HG03442 (cell line): ENCODE measurements at regions not wholly inside any gene's neighbourhood (a gene's known extent, or its start where the extent isn't known, plus 50 kb on each side); places are given as distances from the start of the nearest gene placed in this dataset.

Experiments used
- ATAC-seq: cut with Tn5 transposase; IDR thresholded peaks from one replicate; pipeline ENCODE4 v1.9.1; 2021; ENCODE audit warnings: mild to moderate bottlenecking, moderate library complexity; ENCODE audit not compliant: unreplicated experiment

- no peak for ATAC-seq
Measured at GRCh38 chr12:67112586-67112985, 156.6 kb upstream of the CAND1 start.

GRCh38 chr12:67116134-67116533 lies 153.0 kb upstream of the CAND1 start:
- ATAC-seq, result no peak

GRCh38 chr12:67122584-67122983 lies 146.6 kb upstream of the CAND1 start:
- no peak for ATAC-seq

- no peak for ATAC-seq
Measured at GRCh38 chr12:67137256-67137655, 131.9 kb upstream of the CAND1 start.

GRCh38 chr12:67141296-67142018 lies 127.7 kb upstream of the CAND1 start:
- ATAC-seq, result no peak

- no peak for ATAC-seq
Measured at GRCh38 chr12:67145692-67146091, 123.5 kb upstream of the CAND1 start.

GRCh38 chr12:67147030-67147429 lies 122.1 kb upstream of the CAND1 start:
- no peak for ATAC-seq

- ATAC-seq, result no peak
Measured at GRCh38 chr12:67147447-67147846, 121.7 kb upstream of the CAND1 start.

GRCh38 chr12:67148265-67148664 lies 120.9 kb upstream of the CAND1 start:
- no peak for ATAC-seq

- ATAC-seq, result no peak
Measured at GRCh38 chr12:67151886-67152285, 117.3 kb upstream of the CAND1 start.

GRCh38 chr12:67152451-67152850 lies 116.7 kb upstream of the CAND1 start:
- no peak for ATAC-seq

- ATAC-seq, result no peak
Measured at GRCh38 chr12:67154901-67155300, 114.3 kb upstream of the CAND1 start.

GRCh38 chr12:67155863-67156262 lies 113.3 kb upstream of the CAND1 start:
- no peak for ATAC-seq

GRCh38 chr12:67161322-67161918 lies 107.7 kb upstream of the CAND1 start:
- ATAC-seq, result no peak

- no peak for ATAC-seq
Measured at GRCh38 chr12:67173258-67173657, 95.9 kb upstream of the CAND1 start.

- no peak for ATAC-seq
Measured at GRCh38 chr12:67182551-67182950, 86.6 kb upstream of the CAND1 start.

GRCh38 chr12:67193704-67194103 lies 75.5 kb upstream of the CAND1 start:
- no peak for ATAC-seq

GRCh38 chr12:67200386-67200785 lies 68.8 kb upstream of the CAND1 start:
- no peak for ATAC-seq

GRCh38 chr12:67202011-67202677 lies 67.0 kb upstream of the CAND1 start:
- peak; percentile 21 for ATAC-seq

- ATAC-seq, result peak; percentile 94
Measured at GRCh38 chr12:67202678-67203012, 66.5 kb upstream of the CAND1 start.

- no peak for ATAC-seq
Measured at GRCh38 chr12:67208281-67209067, 60.7 kb upstream of the CAND1 start.

GRCh38 chr12:67211029-67211428 lies 58.1 kb upstream of the CAND1 start:
- no peak for ATAC-seq
